HepG2 (cell line): ENCODE measurements at regions not wholly inside any gene's neighbourhood (a gene's known extent, or its start where the extent isn't known, plus 50 kb on each side); places are given as distances from the start of the nearest gene placed in this dataset.

Experiments used
- ATAC-seq: fragments of 200-7000 bp; cut with Tn5 transposase; 3 replicates; pipeline ENCODE4 v1.9.1; 2020; ENCODE audit warnings: mild to moderate bottlenecking, moderate library complexity
- BruUV-seq: library from RNA; stranded (reverse); fragments of 400-500 nt; replicated peaks from 2 replicates; lab custom pipeline; 2021; lab: Mats Ljungman, UMichigan
- CTCF ChIA-PET: fragments of 300-600 bp; formaldehyde crosslinking; extraction: SDS; loops from one replicate; lab custom pipeline; 2021; ENCODE audit warnings: low total read pairs, inconsistent platforms, low intra/inter-chr PET ratio; lab: Yijun Ruan, JAX
- POLR2A ChIA-PET: fragments of 350-600 bp; sonication (Branson Sonifier 250); formaldehyde crosslinking; loops from one replicate; lab custom pipeline; 2020; ENCODE audit warnings: antibody characterized with exemption, inconsistent platforms; lab: Yijun Ruan, JAX
- DNase-seq: peaks from one replicate; pipeline ENCODE4 v3.0.0-alpha.2; 2015; ENCODE audit warnings: low spot score
- FAIRE-seq: peaks from 3 replicates; lab custom pipeline; 2011; peaks lifted over from hg19 to GRCh38; lab: Jason Lieb, UNC
- H2AFZ ChIP-seq: one replicate; pipeline ENCODE4 v1.6.1; 2011; ENCODE audit warnings: low read length, inconsistent platforms
- H3K27ac ChIP-seq: fragments of 300-600 bp; 3 replicates; pipeline ENCODE4 v1.8.0; 2011; ENCODE audit warnings: mixed run types, mild to moderate bottlenecking, mixed read lengths, low read length, inconsistent platforms; ENCODE audit not compliant: insufficient read depth; ENCODE audit errors: extremely low read length
- H3K27me3 ChIP-seq, 2 experiments: fragments of 200-600 bp in 1 of 2; 2 replicates in 1 of 2; 3 replicates in 1 of 2; pipeline versions ENCODE4 v1.6.0 to v1.8.0; 2011; ENCODE audit warnings: low read length in 2 of 2, mild to moderate bottlenecking in 2 of 2, moderate library complexity in 2 of 2, inconsistent platforms in 1 of 2; ENCODE audit not compliant: insufficient read depth in 2 of 2, control insufficient read depth in 1 of 2
- H3K36me3 ChIP-seq, 2 experiments: fragments of 200-600 bp in 1 of 2; replicated peaks in 1 of 2; 2 replicates in 1 of 2; 3 replicates in 1 of 2; pipeline versions ENCODE4 v1.5.1 to v1.8.0; 2011; ENCODE audit warnings: low read length in 2 of 2, inconsistent platforms in 1 of 2; ENCODE audit not compliant: insufficient read depth in 2 of 2, control insufficient read depth in 1 of 2
- H3K4me1 ChIP-seq: 2 replicates; pipeline ENCODE4 v1.5.1; 2012; ENCODE audit warnings: low read length, inconsistent platforms; ENCODE audit not compliant: insufficient read depth
- H3K4me2 ChIP-seq: 2 replicates; pipeline ENCODE4 v1.6.0; 2011; ENCODE audit warnings: low read depth, low read length, inconsistent platforms
- H3K4me3 ChIP-seq, 3 experiments: fragments of 200-600 bp in 1 of 3; sonication (generic), shearing (Covaris generic) in 1 of 3; replicated peaks in 1 of 3; 2 replicates each; pipeline ENCODE4 v1.5.1; 2011 to 2016; ENCODE audit warnings: low read length in 3 of 3, inconsistent platforms in 2 of 3, low read depth in 2 of 3, mild to moderate bottlenecking in 2 of 3, control low read depth in 1 of 3, mixed read lengths in 1 of 3; ENCODE audit not compliant: insufficient read depth in 1 of 3
- H3K79me2 ChIP-seq: one replicate; pipeline ENCODE4 v1.6.1; 2011; ENCODE audit warnings: low read length, inconsistent platforms; ENCODE audit not compliant: insufficient read depth
- H3K9ac ChIP-seq: 2 replicates; pipeline ENCODE4 v1.6.0; 2011; ENCODE audit warnings: mild to moderate bottlenecking, low read depth, low read length, inconsistent platforms; ENCODE audit not compliant: insufficient read depth
- H3K9me3 ChIP-seq: 2 replicates; pipeline ENCODE4 v1.5.1; 2012; ENCODE audit warnings: mild to moderate bottlenecking, low read length
- H4K20me1 ChIP-seq: 2 replicates; pipeline ENCODE4 v1.6.0; 2011; ENCODE audit warnings: inconsistent platforms, mild to moderate bottlenecking, low read length, moderate library complexity; ENCODE audit not compliant: insufficient read depth
- HNF4A ChIP-seq: sonication (generic); formaldehyde crosslinking; IDR thresholded peaks from 2 replicates; pipeline ENCODE4 v1.4.0; 2020; ENCODE audit warnings: missing genetic modification reagents
- HOXD1 ChIP-seq: sonication (generic); formaldehyde crosslinking; IDR thresholded peaks from 2 replicates; pipeline ENCODE4 v1.5.0; 2020; ENCODE audit warnings: missing genetic modification reagents
- KDM6A ChIP-seq: IDR thresholded peaks from 2 replicates; pipeline ENCODE4 v1.6.1; 2016; ENCODE audit warnings: low read depth
- SIN3A ChIP-seq: IDR thresholded peaks from 2 replicates; pipeline ENCODE4 v1.6.1; 2011; ENCODE audit warnings: low read depth, mild to moderate bottlenecking, control low read depth, low read length, borderline replicate concordance
- ZNF644 ChIP-seq: IDR thresholded peaks from 2 replicates; pipeline ENCODE4 v1.6.1; 2016; ENCODE audit warnings: low read depth
- whole genome bisulfite sequencing: methylation state at CpG from one replicate; pipeline ENCODE4 v1.1.6; 2017; ENCODE audit warnings: low lambda C conversion rate; 5-methylcytosine and 5-hydroxymethylcytosine counted together
- in situ Hi-C: cut with HindIII; loops from 2 replicates; pipeline ENCODE4 v1.10.0; 2017; ENCODE audit warnings: low pct_unique_long_range_greater_than_20kb; ENCODE audit not compliant: extremely low pct_ligation_motif_present
- intact Hi-C: fragments of 100-400 bp; cut with micrococcal nuclease; formaldehyde crosslinking; loops from one replicate; pipeline ENCODE4 v1.10.0; 2022; ENCODE audit not compliant: unreplicated experiment
- TF ChIP-seq, protein P1 (sequence below): sonication (generic); formaldehyde crosslinking; IDR thresholded peaks from 2 replicates; pipeline ENCODE4 v1.8.0; 2022; ENCODE audit warnings: missing genetic modification reagents, mild to moderate bottlenecking, borderline replicate concordance

DNA sequence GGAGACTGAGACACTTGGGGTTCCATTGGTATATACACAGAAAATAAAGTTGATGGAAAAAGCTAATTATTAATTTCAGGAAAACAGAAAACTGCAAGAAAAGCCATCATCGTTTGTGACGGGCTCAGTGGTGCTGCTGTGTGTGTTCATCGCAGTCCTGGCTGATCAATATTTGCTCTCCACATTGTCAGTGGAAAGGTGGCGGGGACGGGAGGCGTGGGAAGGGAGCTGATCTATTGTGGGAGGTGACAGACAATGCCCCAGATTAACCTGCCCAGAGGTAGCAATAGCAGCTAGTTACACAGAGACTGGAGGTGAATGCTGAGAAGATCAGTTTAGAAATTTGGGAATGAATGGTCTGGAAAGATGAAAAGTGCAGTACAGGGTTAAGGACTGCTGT lies 50.0 kb upstream of the CTDP1 start:
- ATAC-seq, result no peak
- H2AFZ ChIP-seq, result no peak overlapping the region
- intact Hi-C loops (no loop called here), in situ Hi-C loops (no loop called here)
- peaks cover 6% of the 10 kb centered on the region; the same call in 1 of the 2 replicates for H3K9me3 ChIP-seq
- no peaks in the 10 kb centered on the region for H3K36me3 ChIP-seq
- H3K27me3 ChIP-seq, result peaks cover 10 to 63% of the 10 kb centered on the region in 2 experiments
- WGBS, result 9% methylated on average over 6 of the region's 6 CpGs
- H4K20me1 ChIP-seq, result no peaks in the 10 kb centered on the region
- FAIRE-seq, result no peak
- CTCF ChIA-PET, result no interaction called here
- H3K79me2 ChIP-seq, result no peaks in the 10 kb centered on the region
- DNase-seq, result no peak
- BruUV-seq, result no TSS peak
- no peak for TF ChIP-seq HNF4A
- no peak for TF ChIP-seq HOXD1 (CRISPR knock-in tag)
- no peak for TF ChIP-seq ZNF644 (CRISPR knock-in tag)
- TF ChIP-seq KDM6A (CRISPR knock-in tag), result no peak
- TF ChIP-seq, protein P1, sequence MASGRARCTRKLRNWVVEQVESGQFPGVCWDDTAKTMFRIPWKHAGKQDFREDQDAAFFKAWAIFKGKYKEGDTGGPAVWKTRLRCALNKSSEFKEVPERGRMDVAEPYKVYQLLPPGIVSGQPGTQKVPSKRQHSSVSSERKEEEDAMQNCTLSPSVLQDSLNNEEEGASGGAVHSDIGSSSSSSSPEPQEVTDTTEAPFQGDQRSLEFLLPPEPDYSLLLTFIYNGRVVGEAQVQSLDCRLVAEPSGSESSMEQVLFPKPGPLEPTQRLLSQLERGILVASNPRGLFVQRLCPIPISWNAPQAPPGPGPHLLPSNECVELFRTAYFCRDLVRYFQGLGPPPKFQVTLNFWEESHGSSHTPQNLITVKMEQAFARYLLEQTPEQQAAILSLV (CRISPR knock-in tag), result no peak
- no peak for TF ChIP-seq SIN3A
- no peak overlapping the region for H3K27ac ChIP-seq
- no peak overlapping the region for H3K9ac ChIP-seq
- POLR2A ChIA-PET, result no interaction called here
- no peaks in the 10 kb centered on the region for H3K4me1 ChIP-seq
- no peak overlapping the region for H3K4me3 ChIP-seq
- H3K4me2 ChIP-seq, result no peak overlapping the region
